GM23338 (cell line): ENCODE measurements at regions not wholly inside any gene's neighbourhood (a gene's known extent, or its start where the extent isn't known, plus 50 kb on each side); places are given as distances from the start of the nearest gene placed in this dataset.

Experiments
- ATAC-seq: fragments of 200-7000 bp; cut with Tn5 transposase; 3 replicates; pipeline ENCODE4 v1.9.1; 2020
- DNase-seq: peaks from one replicate; pipeline ENCODE4 v3.0.0-alpha.2; 2015; ENCODE audit warnings: low spot score
- H2AFZ ChIP-seq: fragments of 200-600 bp; sonication (generic); 2 replicates; pipeline ENCODE4 v1.8.0; 2016; ENCODE audit warnings: antibody characterized with exemption, mild to moderate bottlenecking, moderate library complexity
- H3F3A ChIP-seq: fragments of 200-600 bp; sonication (generic); replicated peaks from 2 replicates; pipeline ENCODE4 v1.8.0; 2017; ENCODE audit warnings: antibody characterized with exemption, mixed run types, low read depth
- H3K27ac ChIP-seq: fragments of 200-600 bp; sonication (generic); 2 replicates; pipeline ENCODE4 v1.6.1; 2016; ENCODE audit warnings: low read depth
- H3K27me3 ChIP-seq: fragments of 200-600 bp; sonication (generic); 2 replicates; pipeline ENCODE4 v1.8.0; 2016; ENCODE audit warnings: mild to moderate bottlenecking, mixed run types, moderate library complexity; ENCODE audit not compliant: insufficient read depth
- H3K36me3 ChIP-seq: fragments of 200-600 bp; sonication (generic); 2 replicates; pipeline ENCODE4 v1.8.0; 2016; ENCODE audit warnings: mild to moderate bottlenecking; ENCODE audit not compliant: insufficient read depth
- H3K4me1 ChIP-seq: fragments of 200-600 bp; sonication (generic); 2 replicates; pipeline ENCODE4 v1.8.0; 2016; ENCODE audit warnings: mild to moderate bottlenecking, moderate library complexity; ENCODE audit not compliant: insufficient read depth
- H3K4me2 ChIP-seq: fragments of 200-600 bp; sonication (generic); 2 replicates; pipeline ENCODE4 v1.7.1; 2017; ENCODE audit warnings: mixed run types
- H3K4me3 ChIP-seq: fragments of 200-600 bp; sonication (generic); 2 replicates; pipeline ENCODE4 v1.6.1; 2016; ENCODE audit warnings: mixed run types
- H3K79me2 ChIP-seq: fragments of 200-600 bp; sonication (generic); replicated peaks from 2 replicates; pipeline ENCODE4 v1.8.0; 2017; ENCODE audit warnings: mild to moderate bottlenecking; ENCODE audit not compliant: insufficient read depth
- H3K9me2 ChIP-seq: fragments of 200-600 bp; sonication (generic); 2 replicates; pipeline ENCODE4 v1.8.0; 2017; ENCODE audit not compliant: insufficient read depth
- H4K20me1 ChIP-seq: fragments of 200-600 bp; sonication (generic); replicated peaks from 2 replicates; pipeline ENCODE4 v1.8.0; 2017; ENCODE audit warnings: mild to moderate bottlenecking; ENCODE audit not compliant: insufficient read depth
- H3K27ac Mint-ChIP-seq: 2 replicates; pipeline ENCODE4 v1.8.0; 2020; ENCODE audit warnings: inconsistent platforms, mild to moderate bottlenecking, moderate library complexity, mixed read lengths
- H3K27me3 Mint-ChIP-seq: 3 replicates; pipeline ENCODE4 v1.8.0; 2022; ENCODE audit warnings: low read depth, mild to moderate bottlenecking, moderate library complexity, mixed read lengths, inconsistent platforms; ENCODE audit not compliant: insufficient read depth, poor library complexity
- H3K36me3 Mint-ChIP-seq: 3 replicates; pipeline ENCODE4 v1.8.0; 2021; ENCODE audit warnings: low read depth, mild to moderate bottlenecking, inconsistent platforms, moderate library complexity, mixed read lengths
- H3K4me1 Mint-ChIP-seq: 3 replicates; pipeline ENCODE4 v1.8.0; 2020; ENCODE audit warnings: mild to moderate bottlenecking, inconsistent platforms, mixed read lengths
- H3K4me3 Mint-ChIP-seq: 3 replicates; pipeline ENCODE4 v1.8.0; 2021; ENCODE audit warnings: moderate library complexity, mild to moderate bottlenecking, inconsistent platforms, mixed read lengths
- H3K9me3 Mint-ChIP-seq: 3 replicates; pipeline ENCODE4 v1.8.0; 2020; ENCODE audit warnings: moderate library complexity, mild to moderate bottlenecking, inconsistent platforms, mixed read lengths
- CREB1 ChIP-seq: fragments of 250-450 bp; sonication (Bioruptor Pico); IDR thresholded peaks from 2 replicates; pipeline ENCODE4 v1.5.0; 2020; ENCODE audit warnings: low read depth, mild to moderate bottlenecking, moderate library complexity
- EZH2 ChIP-seq: fragments of 200-600 bp; sonication (generic); IDR thresholded peaks from one replicate; pipeline ENCODE4 v1.8.0; 2017; ENCODE audit warnings: antibody characterized with exemption, mild to moderate bottlenecking, low read depth; ENCODE audit not compliant: unreplicated experiment
- EZH2phosphoT487 ChIP-seq: fragments of 200-600 bp; sonication (generic); IDR thresholded peaks from one replicate; pipeline ENCODE4 v1.8.1; 2018; ENCODE audit warnings: antibody characterized with exemption; ENCODE audit not compliant: unreplicated experiment
- JUNB ChIP-seq: IDR thresholded peaks from one replicate; pipeline ENCODE4 v1.6.1; 2016; ENCODE audit warnings: antibody characterized with exemption; ENCODE audit not compliant: unreplicated experiment
- NANOG ChIP-seq: IDR thresholded peaks from 2 replicates; pipeline ENCODE4 v1.6.1; 2016; ENCODE audit warnings: antibody characterized with exemption, borderline replicate concordance
- ZNF331 ChIP-seq: fragments of 250-450 bp; sonication (Bioruptor Pico); IDR thresholded peaks from 2 replicates; pipeline ENCODE4 v1.5.0; 2020; ENCODE audit warnings: low read depth, mild to moderate bottlenecking, moderate library complexity
- TF ChIP-seq, protein P1 (sequence below): fragments of 250-450 bp; sonication (Bioruptor Pico); IDR thresholded peaks from 2 replicates; pipeline ENCODE4 v1.5.0; 2020; ENCODE audit warnings: mild to moderate bottlenecking, moderate library complexity
- TF ChIP-seq, protein P2 (sequence below): IDR thresholded peaks from 2 replicates; pipeline ENCODE4 v1.6.1; 2016; ENCODE audit warnings: antibody characterized with exemption
- TF ChIP-seq, protein P3 (sequence below): IDR thresholded peaks from one replicate; pipeline ENCODE4 v1.6.1; 2018; ENCODE audit warnings: antibody characterized with exemption; ENCODE audit not compliant: unreplicated experiment

DNA sequence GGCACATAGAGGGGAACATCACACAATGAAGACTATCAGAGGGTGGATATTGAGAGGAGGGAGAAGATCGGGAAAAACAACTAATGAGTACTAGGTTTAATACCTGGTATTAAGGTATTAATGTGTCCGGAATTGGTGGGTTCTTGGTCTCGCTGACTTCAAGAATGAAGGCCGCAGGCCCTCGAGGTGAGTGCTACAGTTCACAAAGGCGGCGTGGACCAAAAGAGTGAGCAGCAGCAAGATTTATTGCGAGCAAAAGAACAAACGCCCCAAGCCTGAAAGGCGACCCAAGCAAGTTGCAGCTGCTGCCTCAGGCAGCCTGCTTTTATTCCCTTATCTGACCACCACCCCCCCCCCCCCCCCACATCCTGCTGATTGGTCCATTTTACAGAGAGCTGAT, 2022.8 kb downstream of the NCAM2 start:
- H3F3A ChIP-seq: no peaks in the 10 kb centered on the region
- H2AFZ ChIP-seq: no peak overlapping the region
- TF ChIP-seq, protein P1, sequence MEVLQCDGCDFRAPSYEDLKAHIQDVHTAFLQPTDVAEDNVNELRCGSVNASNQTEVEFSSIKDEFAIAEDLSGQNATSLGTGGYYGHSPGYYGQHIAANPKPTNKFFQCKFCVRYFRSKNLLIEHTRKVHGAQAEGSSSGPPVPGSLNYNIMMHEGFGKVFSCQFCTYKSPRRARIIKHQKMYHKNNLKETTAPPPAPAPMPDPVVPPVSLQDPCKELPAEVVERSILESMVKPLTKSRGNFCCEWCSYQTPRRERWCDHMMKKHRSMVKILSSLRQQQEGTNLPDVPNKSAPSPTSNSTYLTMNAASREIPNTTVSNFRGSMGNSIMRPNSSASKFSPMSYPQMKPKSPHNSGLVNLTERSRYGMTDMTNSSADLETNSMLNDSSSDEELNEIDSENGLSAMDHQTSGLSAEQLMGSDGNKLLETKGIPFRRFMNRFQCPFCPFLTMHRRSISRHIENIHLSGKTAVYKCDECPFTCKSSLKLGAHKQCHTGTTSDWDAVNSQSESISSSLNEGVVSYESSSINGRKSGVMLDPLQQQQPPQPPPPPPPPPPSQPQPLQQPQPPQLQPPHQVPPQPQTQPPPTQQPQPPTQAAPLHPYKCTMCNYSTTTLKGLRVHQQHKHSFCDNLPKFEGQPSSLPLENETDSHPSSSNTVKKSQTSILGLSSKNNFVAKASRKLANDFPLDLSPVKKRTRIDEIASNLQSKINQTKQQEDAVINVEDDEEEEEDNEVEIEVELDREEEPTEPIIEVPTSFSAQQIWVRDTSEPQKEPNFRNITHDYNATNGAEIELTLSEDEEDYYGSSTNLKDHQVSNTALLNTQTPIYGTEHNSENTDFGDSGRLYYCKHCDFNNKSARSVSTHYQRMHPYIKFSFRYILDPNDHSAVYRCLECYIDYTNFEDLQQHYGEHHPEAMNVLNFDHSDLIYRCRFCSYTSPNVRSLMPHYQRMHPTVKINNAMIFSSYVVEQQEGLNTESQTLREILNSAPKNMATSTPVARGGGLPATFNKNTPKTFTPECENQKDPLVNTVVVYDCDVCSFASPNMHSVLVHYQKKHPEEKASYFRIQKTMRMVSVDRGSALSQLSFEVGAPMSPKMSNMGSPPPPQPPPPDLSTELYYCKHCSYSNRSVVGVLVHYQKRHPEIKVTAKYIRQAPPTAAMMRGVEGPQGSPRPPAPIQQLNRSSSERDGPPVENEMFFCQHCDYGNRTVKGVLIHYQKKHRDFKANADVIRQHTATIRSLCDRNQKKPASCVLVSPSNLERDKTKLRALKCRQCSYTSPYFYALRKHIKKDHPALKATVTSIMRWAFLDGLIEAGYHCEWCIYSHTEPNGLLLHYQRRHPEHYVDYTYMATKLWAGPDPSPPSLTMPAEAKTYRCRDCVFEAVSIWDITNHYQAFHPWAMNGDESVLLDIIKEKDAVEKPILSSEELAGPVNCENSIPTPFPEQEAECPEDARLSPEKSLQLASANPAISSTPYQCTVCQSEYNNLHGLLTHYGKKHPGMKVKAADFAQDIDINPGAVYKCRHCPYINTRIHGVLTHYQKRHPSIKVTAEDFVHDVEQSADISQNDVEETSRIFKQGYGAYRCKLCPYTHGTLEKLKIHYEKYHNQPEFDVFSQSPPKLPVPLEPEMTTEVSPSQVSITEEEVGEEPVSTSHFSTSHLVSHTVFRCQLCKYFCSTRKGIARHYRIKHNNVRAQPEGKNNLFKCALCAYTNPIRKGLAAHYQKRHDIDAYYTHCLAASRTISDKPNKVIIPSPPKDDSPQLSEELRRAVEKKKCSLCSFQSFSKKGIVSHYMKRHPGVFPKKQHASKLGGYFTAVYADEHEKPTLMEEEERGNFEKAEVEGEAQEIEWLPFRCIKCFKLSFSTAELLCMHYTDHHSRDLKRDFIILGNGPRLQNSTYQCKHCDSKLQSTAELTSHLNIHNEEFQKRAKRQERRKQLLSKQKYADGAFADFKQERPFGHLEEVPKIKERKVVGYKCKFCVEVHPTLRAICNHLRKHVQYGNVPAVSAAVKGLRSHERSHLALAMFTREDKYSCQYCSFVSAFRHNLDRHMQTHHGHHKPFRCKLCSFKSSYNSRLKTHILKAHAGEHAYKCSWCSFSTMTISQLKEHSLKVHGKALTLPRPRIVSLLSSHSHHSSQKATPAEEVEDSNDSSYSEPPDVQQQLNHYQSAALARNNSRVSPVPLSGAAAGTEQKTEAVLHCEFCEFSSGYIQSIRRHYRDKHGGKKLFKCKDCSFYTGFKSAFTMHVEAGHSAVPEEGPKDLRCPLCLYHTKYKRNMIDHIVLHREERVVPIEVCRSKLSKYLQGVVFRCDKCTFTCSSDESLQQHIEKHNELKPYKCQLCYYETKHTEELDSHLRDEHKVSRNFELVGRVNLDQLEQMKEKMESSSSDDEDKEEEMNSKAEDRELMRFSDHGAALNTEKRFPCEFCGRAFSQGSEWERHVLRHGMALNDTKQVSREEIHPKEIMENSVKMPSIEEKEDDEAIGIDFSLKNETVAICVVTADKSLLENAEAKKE (CRISPR knock-in tag): no peak
- no peak for TF ChIP-seq EZH2
- TF ChIP-seq NANOG: no peak
- TF ChIP-seq, protein P2, sequence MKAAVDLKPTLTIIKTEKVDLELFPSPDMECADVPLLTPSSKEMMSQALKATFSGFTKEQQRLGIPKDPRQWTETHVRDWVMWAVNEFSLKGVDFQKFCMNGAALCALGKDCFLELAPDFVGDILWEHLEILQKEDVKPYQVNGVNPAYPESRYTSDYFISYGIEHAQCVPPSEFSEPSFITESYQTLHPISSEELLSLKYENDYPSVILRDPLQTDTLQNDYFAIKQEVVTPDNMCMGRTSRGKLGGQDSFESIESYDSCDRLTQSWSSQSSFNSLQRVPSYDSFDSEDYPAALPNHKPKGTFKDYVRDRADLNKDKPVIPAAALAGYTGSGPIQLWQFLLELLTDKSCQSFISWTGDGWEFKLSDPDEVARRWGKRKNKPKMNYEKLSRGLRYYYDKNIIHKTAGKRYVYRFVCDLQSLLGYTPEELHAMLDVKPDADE: no peak
- no peak for TF ChIP-seq EZH2phosphoT487
- Mint-ChIP-seq H3K27me3 (no peaks in the 10 kb centered on the region), H3K4me3 (no peak overlapping the region), H3K4me1 (no peaks in the 10 kb centered on the region), H3K36me3 (no peaks in the 10 kb centered on the region), H3K27ac (no peak overlapping the region), H3K9me3 (no peaks in the 10 kb centered on the region; the same call in 2 of the 3 replicates)
- no peaks in the 10 kb centered on the region for H4K20me1 ChIP-seq
- no peaks in the 10 kb centered on the region for H3K27me3 ChIP-seq
- ATAC-seq (no peak), DNase-seq (no peak)
- no peaks in the 10 kb centered on the region for H3K4me1 ChIP-seq
- H3K4me3 ChIP-seq: no peak overlapping the region
- no peak overlapping the region for H3K4me2 ChIP-seq
- H3K79me2 ChIP-seq: no peaks in the 10 kb centered on the region
- no peaks in the 10 kb centered on the region for H3K9me2 ChIP-seq
- H3K27ac ChIP-seq: no peak overlapping the region
- no peaks in the 10 kb centered on the region for H3K36me3 ChIP-seq

DNA sequence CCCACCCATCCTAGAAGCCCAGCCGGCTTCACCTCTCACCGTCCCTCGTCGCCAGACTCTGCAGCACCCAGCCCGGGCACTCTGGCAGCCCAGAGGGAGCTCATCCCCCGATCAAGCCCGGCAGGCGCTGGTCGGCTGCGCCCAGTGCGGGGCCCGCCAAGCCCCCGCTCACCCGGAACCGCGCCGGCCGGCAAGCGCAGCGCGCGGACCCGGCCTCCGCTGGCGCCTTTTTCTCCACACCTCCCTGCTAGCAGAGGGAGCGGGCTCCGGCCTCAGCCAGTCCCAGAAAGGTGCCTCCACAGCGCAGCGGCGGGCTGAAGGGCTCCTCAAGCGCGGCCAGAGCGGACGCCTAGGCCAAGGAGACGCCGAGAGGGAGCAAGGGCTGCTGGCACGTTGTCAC, 2023.3 kb downstream of the NCAM2 start:
- Mint-ChIP-seq H3K4me3 (no peak overlapping the region), H3K27ac (no peak overlapping the region), H3K36me3 (no peaks in the 10 kb centered on the region), H3K9me3 (no peaks in the 10 kb centered on the region; the same call in 2 of the 3 replicates), H3K27me3 (no peaks in the 10 kb centered on the region), H3K4me1 (no peaks in the 10 kb centered on the region)
- H3K27me3 ChIP-seq: no peaks in the 10 kb centered on the region
- H3K4me1 ChIP-seq: no peaks in the 10 kb centered on the region
- no peaks in the 10 kb centered on the region for H3K79me2 ChIP-seq
- no peaks in the 10 kb centered on the region for H3K9me2 ChIP-seq
- H3K4me3 ChIP-seq: no peak overlapping the region
- H3F3A ChIP-seq: no peaks in the 10 kb centered on the region
- H3K27ac ChIP-seq: no peak overlapping the region
- ATAC-seq: no peak
- H2AFZ ChIP-seq: no peak overlapping the region
- no peaks in the 10 kb centered on the region for H3K36me3 ChIP-seq
- H3K4me2 ChIP-seq: no peak overlapping the region
- H4K20me1 ChIP-seq: no peaks in the 10 kb centered on the region
- DNase-seq: no peak
- TF ChIP-seq, protein P3, sequence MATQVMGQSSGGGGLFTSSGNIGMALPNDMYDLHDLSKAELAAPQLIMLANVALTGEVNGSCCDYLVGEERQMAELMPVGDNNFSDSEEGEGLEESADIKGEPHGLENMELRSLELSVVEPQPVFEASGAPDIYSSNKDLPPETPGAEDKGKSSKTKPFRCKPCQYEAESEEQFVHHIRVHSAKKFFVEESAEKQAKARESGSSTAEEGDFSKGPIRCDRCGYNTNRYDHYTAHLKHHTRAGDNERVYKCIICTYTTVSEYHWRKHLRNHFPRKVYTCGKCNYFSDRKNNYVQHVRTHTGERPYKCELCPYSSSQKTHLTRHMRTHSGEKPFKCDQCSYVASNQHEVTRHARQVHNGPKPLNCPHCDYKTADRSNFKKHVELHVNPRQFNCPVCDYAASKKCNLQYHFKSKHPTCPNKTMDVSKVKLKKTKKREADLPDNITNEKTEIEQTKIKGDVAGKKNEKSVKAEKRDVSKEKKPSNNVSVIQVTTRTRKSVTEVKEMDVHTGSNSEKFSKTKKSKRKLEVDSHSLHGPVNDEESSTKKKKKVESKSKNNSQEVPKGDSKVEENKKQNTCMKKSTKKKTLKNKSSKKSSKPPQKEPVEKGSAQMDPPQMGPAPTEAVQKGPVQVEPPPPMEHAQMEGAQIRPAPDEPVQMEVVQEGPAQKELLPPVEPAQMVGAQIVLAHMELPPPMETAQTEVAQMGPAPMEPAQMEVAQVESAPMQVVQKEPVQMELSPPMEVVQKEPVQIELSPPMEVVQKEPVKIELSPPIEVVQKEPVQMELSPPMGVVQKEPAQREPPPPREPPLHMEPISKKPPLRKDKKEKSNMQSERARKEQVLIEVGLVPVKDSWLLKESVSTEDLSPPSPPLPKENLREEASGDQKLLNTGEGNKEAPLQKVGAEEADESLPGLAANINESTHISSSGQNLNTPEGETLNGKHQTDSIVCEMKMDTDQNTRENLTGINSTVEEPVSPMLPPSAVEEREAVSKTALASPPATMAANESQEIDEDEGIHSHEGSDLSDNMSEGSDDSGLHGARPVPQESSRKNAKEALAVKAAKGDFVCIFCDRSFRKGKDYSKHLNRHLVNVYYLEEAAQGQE: no peak
- no peak for TF ChIP-seq CREB1 (CRISPR knock-in tag)
- TF ChIP-seq ZNF331 (CRISPR knock-in tag): no peak
- TF ChIP-seq JUNB: no peak
